Stimulated activated CD4-positive, alpha-beta T cell treated with anti-CD3 and anti-CD28 coated beads, Interleukin-1b, Interleukin-23, amount 100 ng/mL, for 1 hour (primary cell): ENCODE measurements at regions not wholly inside any gene's neighbourhood (a gene's known extent, or its start where the extent isn't known, plus 50 kb on each side); places are given as distances from the start of the nearest gene placed in this dataset.

Source experiments
- DNase-seq, 2 donors: peaks; one replicate each; pipeline ENCODE4 v3.0.0-alpha.2; 2020; ENCODE audit warnings: low read depth in 2 of 2

- DNase-seq: no peak
Observed at GRCh38 chr11:122348659-122349409, 232.8 kb upstream of the BLID start.

- no peak for DNase-seq
Observed at GRCh38 chr11:122346006-122346405, 230.0 kb upstream of the BLID start.

GRCh38 chr11:122345586-122345985, 229.6 kb upstream of the BLID start:
- no peak for DNase-seq

GRCh38 chr11:122344215-122344614, 228.2 kb upstream of the BLID start:
- DNase-seq: no peak

GRCh38 chr11:122343210-122343609, 227.2 kb upstream of the BLID start:
- no peak for DNase-seq

- DNase-seq: no peak
Observed at GRCh38 chr11:122342089-122342744, 226.2 kb upstream of the BLID start.

- no peak for DNase-seq
Observed at GRCh38 chr11:122341477-122341876, 225.5 kb upstream of the BLID start.

- no peak for DNase-seq
Observed at GRCh38 chr11:122340607-122341290, 224.7 kb upstream of the BLID start.

- no peak for DNase-seq
Observed at GRCh38 chr11:122339436-122340060, 223.5 kb upstream of the BLID start.

- no peak for DNase-seq
Observed at GRCh38 chr11:122337704-122338103, 221.7 kb upstream of the BLID start.

- no peak for DNase-seq
Observed at GRCh38 chr11:122337241-122337640, 221.2 kb upstream of the BLID start.

- DNase-seq: no peak
Observed at GRCh38 chr11:122336706-122337105, 220.7 kb upstream of the BLID start.

- no peak for DNase-seq
Observed at GRCh38 chr11:122334546-122335339, 218.7 kb upstream of the BLID start.

GRCh38 chr11:122333467-122333866, 217.5 kb upstream of the BLID start:
- DNase-seq: no peak

GRCh38 chr11:122331079-122331478, 215.1 kb upstream of the BLID start:
- no peak for DNase-seq

GRCh38 chr11:122330279-122330965, 214.4 kb upstream of the BLID start:
- DNase-seq: no peak

GRCh38 chr11:122327528-122327927, 211.5 kb upstream of the BLID start:
- no peak for DNase-seq

- no peak for DNase-seq
Observed at GRCh38 chr11:122323754-122324421, 207.9 kb upstream of the BLID start.

GRCh38 chr11:122322329-122322728, 206.3 kb upstream of the BLID start:
- DNase-seq: no peak

GRCh38 chr11:122320671-122321070, 204.7 kb upstream of the BLID start:
- no peak for DNase-seq
